ENCODE measurements at regions not wholly inside any gene's neighbourhood (a gene's known extent, or its start where the extent isn't known, plus 50 kb on each side); places are given as distances from the start of the nearest gene placed in this dataset.

DNA sequence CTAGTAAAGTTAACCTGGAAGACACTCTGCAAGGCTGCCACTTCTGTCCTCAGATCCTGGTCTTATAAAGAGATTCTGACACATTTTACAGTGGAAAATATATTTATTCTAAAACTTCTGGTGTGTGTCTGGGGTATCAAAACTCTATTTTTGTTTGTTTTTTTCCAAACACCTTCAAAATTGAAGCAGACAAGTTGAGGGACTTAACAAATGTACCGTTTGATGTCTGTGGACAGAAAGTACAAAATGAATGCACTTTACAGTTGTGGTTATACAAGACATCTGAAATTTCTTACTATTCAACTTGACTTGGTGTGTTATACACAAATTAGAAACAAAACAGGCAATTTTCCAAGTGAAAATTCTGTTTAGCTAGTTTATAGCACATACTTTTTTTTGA, 823.2 kb upstream of the SALL3 start:
- TF ChIP-seq, protein P1, sequence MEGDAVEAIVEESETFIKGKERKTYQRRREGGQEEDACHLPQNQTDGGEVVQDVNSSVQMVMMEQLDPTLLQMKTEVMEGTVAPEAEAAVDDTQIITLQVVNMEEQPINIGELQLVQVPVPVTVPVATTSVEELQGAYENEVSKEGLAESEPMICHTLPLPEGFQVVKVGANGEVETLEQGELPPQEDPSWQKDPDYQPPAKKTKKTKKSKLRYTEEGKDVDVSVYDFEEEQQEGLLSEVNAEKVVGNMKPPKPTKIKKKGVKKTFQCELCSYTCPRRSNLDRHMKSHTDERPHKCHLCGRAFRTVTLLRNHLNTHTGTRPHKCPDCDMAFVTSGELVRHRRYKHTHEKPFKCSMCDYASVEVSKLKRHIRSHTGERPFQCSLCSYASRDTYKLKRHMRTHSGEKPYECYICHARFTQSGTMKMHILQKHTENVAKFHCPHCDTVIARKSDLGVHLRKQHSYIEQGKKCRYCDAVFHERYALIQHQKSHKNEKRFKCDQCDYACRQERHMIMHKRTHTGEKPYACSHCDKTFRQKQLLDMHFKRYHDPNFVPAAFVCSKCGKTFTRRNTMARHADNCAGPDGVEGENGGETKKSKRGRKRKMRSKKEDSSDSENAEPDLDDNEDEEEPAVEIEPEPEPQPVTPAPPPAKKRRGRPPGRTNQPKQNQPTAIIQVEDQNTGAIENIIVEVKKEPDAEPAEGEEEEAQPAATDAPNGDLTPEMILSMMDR (conservative IDR thresholded peaks at IDR 0.05; ENCODE audit: low read depth, low read length), result no peak
- H3K36me3 ChIP-seq (ENCODE audit: insufficient read depth), result no peaks in the 10 kb centered on the region
- no peak overlapping the region for H2AFZ ChIP-seq (ENCODE audit: low read depth)
- H3K4me1 ChIP-seq (ENCODE audit: low read depth, poor library complexity, severe bottlenecking), result no peaks in the 10 kb centered on the region
- H3K79me2 ChIP-seq (ENCODE audit: insufficient read depth, low read depth), result no peaks in the 10 kb centered on the region
- H3K9ac ChIP-seq, result no peak overlapping the region
- H3K4me2 ChIP-seq, result no peak overlapping the region
- H3K27ac ChIP-seq, result no peak overlapping the region
- H3K27me3 ChIP-seq (ENCODE audit: insufficient read depth, low read depth), result no peaks in the 10 kb centered on the region
- H3K4me3 ChIP-seq (IDR thresholded peaks at IDR 0.05; ENCODE audit: insufficient read depth, low read depth, low read length), result no peak overlapping the region
- no peaks in the 10 kb centered on the region for H4K20me1 ChIP-seq (ENCODE audit: insufficient read depth)

DNA sequence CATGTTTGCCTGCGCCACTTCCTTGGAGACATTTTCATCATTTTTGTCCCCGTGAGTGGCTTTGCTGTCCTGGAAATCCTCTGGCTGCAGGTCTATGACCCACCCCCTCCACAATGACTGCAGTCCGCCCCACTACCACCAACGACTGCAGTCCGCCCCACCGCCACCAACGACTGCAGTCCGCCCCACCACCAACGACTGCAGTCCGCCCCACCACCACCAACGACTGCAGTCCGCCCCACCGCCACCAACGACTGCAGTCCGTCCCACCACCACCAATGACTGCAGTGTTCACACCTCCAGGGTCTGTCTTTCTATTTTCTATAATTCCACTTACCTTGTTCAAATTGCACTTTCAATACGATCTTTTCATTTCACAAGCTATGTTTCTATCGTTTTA, 820.7 kb upstream of the SALL3 start:
- H3K9ac ChIP-seq, result no peak overlapping the region
- no peaks in the 10 kb centered on the region for H3K27me3 ChIP-seq (ENCODE audit: insufficient read depth, low read depth)
- H2AFZ ChIP-seq (ENCODE audit: low read depth), result no peak overlapping the region
- no peak overlapping the region for H3K4me2 ChIP-seq
- H4K20me1 ChIP-seq (ENCODE audit: insufficient read depth), result no peaks in the 10 kb centered on the region
- no peaks in the 10 kb centered on the region for H3K36me3 ChIP-seq (ENCODE audit: insufficient read depth)
- H3K27ac ChIP-seq, result no peak overlapping the region
- no peak overlapping the region for H3K4me3 ChIP-seq (IDR thresholded peaks at IDR 0.05; ENCODE audit: insufficient read depth, low read depth, low read length)
- no peaks in the 10 kb centered on the region for H3K79me2 ChIP-seq (ENCODE audit: insufficient read depth, low read depth)
- no peaks in the 10 kb centered on the region for H3K4me1 ChIP-seq (ENCODE audit: low read depth, poor library complexity, severe bottlenecking)
- TF ChIP-seq, protein P1 (conservative IDR thresholded peaks at IDR 0.05; ENCODE audit: low read depth, low read length), result no peak

DNA sequence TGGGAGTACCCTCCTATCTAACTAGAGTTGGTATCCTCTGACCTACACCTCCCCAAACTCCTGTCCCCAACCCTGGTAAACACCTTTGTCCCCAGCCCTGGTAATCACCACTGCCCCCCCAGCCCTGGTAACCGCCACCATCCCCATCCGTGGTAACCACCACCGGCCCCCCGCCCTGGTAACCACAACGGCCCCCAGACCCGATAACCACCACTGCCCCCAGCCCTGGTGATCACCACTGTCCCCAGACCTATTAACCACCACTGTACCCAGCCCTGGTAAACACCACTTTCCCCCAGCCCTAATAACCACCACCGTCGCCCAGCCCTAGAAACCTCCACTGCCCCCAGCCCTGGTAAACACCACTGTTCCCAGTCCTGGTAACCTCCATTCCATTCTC, 820.2 kb upstream of the SALL3 start:
- Histone ChIP-seq H4K20me1 (ENCODE audit: insufficient read depth) (no peaks in the 10 kb centered on the region), H2AFZ (ENCODE audit: low read depth) (no peak overlapping the region), H3K9ac (no peak overlapping the region), H3K27me3 (ENCODE audit: insufficient read depth, low read depth) (no peaks in the 10 kb centered on the region), H3K79me2 (ENCODE audit: insufficient read depth, low read depth) (no peaks in the 10 kb centered on the region), H3K27ac (no peak overlapping the region), H3K4me2 (no peak overlapping the region), H3K4me3 (IDR thresholded peaks at IDR 0.05; ENCODE audit: insufficient read depth, low read depth, low read length) (no peak overlapping the region), H3K4me1 (ENCODE audit: low read depth, poor library complexity, severe bottlenecking) (no peaks in the 10 kb centered on the region), H3K36me3 (ENCODE audit: insufficient read depth) (no peaks in the 10 kb centered on the region)
- TF ChIP-seq, protein P1 (conservative IDR thresholded peaks at IDR 0.05; ENCODE audit: low read depth, low read length), result no peak

DNA sequence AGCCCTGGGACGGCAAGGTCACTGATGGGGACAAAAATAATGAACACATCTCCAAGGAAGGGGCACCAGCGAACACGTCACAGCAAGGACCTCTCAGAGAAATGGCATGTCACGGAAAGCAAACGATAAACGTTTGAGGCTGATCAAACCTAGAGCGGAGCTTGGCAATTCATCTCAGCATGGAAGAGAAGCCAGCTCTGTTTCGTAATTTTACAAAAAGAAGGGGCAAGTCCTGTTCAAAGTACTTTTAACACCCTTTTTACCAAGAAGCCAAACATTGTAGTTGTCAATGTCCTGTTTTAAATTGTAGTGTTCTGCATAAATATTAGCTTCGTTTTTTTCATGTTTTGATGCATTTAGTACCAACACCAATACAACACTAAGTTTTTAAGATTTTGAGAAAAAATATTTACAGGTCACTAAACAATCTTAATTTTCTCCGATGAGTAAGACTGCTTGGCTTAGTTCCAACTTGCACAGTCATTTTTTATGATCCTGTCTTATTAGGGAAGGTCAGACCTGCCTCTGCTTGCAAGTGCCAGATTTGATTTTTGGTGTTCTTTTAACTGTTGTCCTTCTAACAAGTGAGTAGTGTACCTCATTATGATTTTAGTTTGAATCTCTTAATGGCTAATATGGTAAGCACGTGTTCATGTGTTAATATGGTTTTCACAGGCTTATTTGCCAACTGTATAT, 818.5 kb upstream of the SALL3 start:
- no peak overlapping the region for H2AFZ ChIP-seq (ENCODE audit: low read depth)
- H4K20me1 ChIP-seq (ENCODE audit: insufficient read depth), result no peaks in the 10 kb centered on the region
- no peak overlapping the region for H3K27ac ChIP-seq
- H3K27me3 ChIP-seq (ENCODE audit: insufficient read depth, low read depth), result no peaks in the 10 kb centered on the region
- TF ChIP-seq, protein P1 (conservative IDR thresholded peaks at IDR 0.05; ENCODE audit: low read depth, low read length), result no peak
- no peaks in the 10 kb centered on the region for H3K79me2 ChIP-seq (ENCODE audit: insufficient read depth, low read depth)
- H3K9ac ChIP-seq, result no peak overlapping the region
- H3K4me1 ChIP-seq (ENCODE audit: low read depth, poor library complexity, severe bottlenecking), result no peaks in the 10 kb centered on the region
- H3K36me3 ChIP-seq (ENCODE audit: insufficient read depth), result no peaks in the 10 kb centered on the region
- H3K4me2 ChIP-seq, result no peak overlapping the region
- no peak overlapping the region for H3K4me3 ChIP-seq (IDR thresholded peaks at IDR 0.05; ENCODE audit: insufficient read depth, low read depth, low read length)

All from KMS-11 (cell line).